ENCODE measurements at regions not wholly inside any gene's neighbourhood (a gene's known extent, or its start where the extent isn't known, plus 50 kb on each side); places are given as distances from the start of the nearest gene placed in this dataset.

DNA sequence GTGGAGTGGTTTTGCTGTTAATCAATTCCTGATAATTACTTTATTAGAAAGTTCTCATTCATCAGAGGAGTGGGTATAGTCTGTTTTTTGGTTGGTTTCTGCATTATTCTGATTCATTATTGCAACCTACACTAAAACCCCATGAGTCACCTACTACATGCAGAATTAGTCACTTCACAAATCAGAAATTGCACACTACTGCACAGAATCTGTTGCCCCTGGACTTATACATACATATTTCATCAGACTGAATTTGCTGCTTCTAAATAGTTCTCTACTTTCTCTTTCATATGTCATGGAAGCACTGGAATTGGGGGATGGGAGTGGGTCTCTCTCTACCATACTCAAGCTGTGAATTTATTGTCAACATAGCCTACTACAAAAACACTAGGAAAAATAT lies 585.1 kb downstream of the DNAH5 start:
- POLR2A ChIA-PET = no interaction called here
- Histone ChIP-seq H3K4me1 (ENCODE audit: control insufficient read depth, insufficient read depth, low read length) (no peaks in the 10 kb centered on the region), H3K36me3 (ENCODE audit: control insufficient read depth in 2 of 2, insufficient read depth in 1 of 2, low read length in 2 of 2) (no peaks in the 10 kb centered on the region), H3K9me3 (ENCODE audit: control insufficient read depth, insufficient read depth, low read depth, low read length) (no peaks in the 10 kb centered on the region), H3K27ac (ENCODE audit: extremely low read depth, low read depth, low read length) (no peak overlapping the region), H3K4me3 (ENCODE audit: low read depth, low read length) (no peak overlapping the region)
- TF ChIP-seq ZNF157 (tag by site-specific recombination; IDR thresholded peaks at IDR 0.05) (no peak), ZNF747 (tag by site-specific recombination; IDR thresholded peaks at IDR 0.05) (no peak), ZNF513 (tag by site-specific recombination; IDR thresholded peaks at IDR 0.05) (no peak), GLI4 (tag by site-specific recombination; IDR thresholded peaks at IDR 0.05) (no peak), ZNF530 (tag by site-specific recombination; IDR thresholded peaks at IDR 0.05; ENCODE audit: low read depth) (no peak), ZFP41 (tag by site-specific recombination; IDR thresholded peaks at IDR 0.05; ENCODE audit: borderline replicate concordance) (no peak), ZNF426 (tag by site-specific recombination; IDR thresholded peaks at IDR 0.05) (no peak), ZNF654 (tag by site-specific recombination; IDR thresholded peaks at IDR 0.05; ENCODE audit: low read depth) (no peak), TCF7L2 (IDR thresholded peaks at IDR 0.05; ENCODE audit: borderline replicate concordance, low read depth, low read length) (no peak), ZNF777 (tag by site-specific recombination; IDR thresholded peaks at IDR 0.05; ENCODE audit: borderline replicate concordance) (no peak), ZNF600 (tag by site-specific recombination; IDR thresholded peaks at IDR 0.05) (no peak), HOXA7 (CRISPR knock-in tag; IDR thresholded peaks at IDR 0.05; ENCODE audit: borderline replicate concordance) (no peak), GLI2 (tag by site-specific recombination; IDR thresholded peaks at IDR 0.05; ENCODE audit: borderline replicate concordance, low read depth) (no peak), ZNF571 (tag by site-specific recombination; IDR thresholded peaks at IDR 0.05) (no peak)
- TF ChIP-seq, protein P1, sequence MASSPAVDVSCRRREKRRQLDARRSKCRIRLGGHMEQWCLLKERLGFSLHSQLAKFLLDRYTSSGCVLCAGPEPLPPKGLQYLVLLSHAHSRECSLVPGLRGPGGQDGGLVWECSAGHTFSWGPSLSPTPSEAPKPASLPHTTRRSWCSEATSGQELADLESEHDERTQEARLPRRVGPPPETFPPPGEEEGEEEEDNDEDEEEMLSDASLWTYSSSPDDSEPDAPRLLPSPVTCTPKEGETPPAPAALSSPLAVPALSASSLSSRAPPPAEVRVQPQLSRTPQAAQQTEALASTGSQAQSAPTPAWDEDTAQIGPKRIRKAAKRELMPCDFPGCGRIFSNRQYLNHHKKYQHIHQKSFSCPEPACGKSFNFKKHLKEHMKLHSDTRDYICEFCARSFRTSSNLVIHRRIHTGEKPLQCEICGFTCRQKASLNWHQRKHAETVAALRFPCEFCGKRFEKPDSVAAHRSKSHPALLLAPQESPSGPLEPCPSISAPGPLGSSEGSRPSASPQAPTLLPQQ (tag by site-specific recombination; IDR thresholded peaks at IDR 0.05) = no peak
- CTCF ChIA-PET = interaction anchor here (0.5 kb wide), 1 partner anchor 131 kb away, joined by 3 read pairs; no protein-coding TSS in a partner anchor

DNA sequence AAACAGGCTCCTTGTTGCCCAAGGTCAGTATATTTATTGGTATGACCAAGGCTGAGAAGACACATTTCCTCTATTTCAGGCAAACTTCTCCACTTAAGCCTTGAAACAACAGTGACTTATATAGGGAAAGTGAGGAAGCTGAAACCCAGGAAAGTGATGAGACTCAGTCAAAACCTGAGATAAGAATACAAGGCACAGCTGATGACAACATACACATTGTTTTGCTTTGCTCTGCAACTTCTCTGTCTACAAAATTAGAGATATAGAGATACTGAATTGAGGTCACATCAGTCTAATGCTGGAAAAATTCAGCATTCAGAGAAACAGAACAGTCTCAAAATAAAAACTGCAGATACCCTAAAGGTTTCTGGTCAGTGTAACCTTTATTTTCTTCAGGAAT lies 586.1 kb downstream of the DNAH5 start:
- Histone ChIP-seq H3K36me3 (ENCODE audit: control insufficient read depth in 2 of 2, insufficient read depth in 1 of 2, low read length in 2 of 2) (no peaks in the 10 kb centered on the region), H3K4me1 (ENCODE audit: control insufficient read depth, insufficient read depth, low read length) (no peaks in the 10 kb centered on the region), H3K27ac (ENCODE audit: extremely low read depth, low read depth, low read length) (no peak overlapping the region), H3K4me3 (ENCODE audit: low read depth, low read length) (no peak overlapping the region), H3K9me3 (ENCODE audit: control insufficient read depth, insufficient read depth, low read depth, low read length) (no peaks in the 10 kb centered on the region)
- POLR2A ChIA-PET = no interaction called here
- CTCF ChIA-PET = no interaction called here
- TF ChIP-seq ZNF48 (tag by site-specific recombination; IDR thresholded peaks at IDR 0.05) (no peak), ZNF423 (tag by site-specific recombination; IDR thresholded peaks at IDR 0.05) (no peak), WT1 (tag by site-specific recombination; IDR thresholded peaks at IDR 0.05) (no peak), ZNF24 (tag by site-specific recombination; IDR thresholded peaks at IDR 0.05) (no peak), PRDM10 (tag by site-specific recombination; IDR thresholded peaks at IDR 0.05) (no peak), ZFP41 (tag by site-specific recombination; IDR thresholded peaks at IDR 0.05; ENCODE audit: borderline replicate concordance) (no peak), ZNF274 (IDR thresholded peaks at IDR 0.05; ENCODE audit: low read length) (no peak), ZNF274 (tag by site-specific recombination; IDR thresholded peaks at IDR 0.05; ENCODE audit: borderline replicate concordance) (no peak), ZNF324 (tag by site-specific recombination; IDR thresholded peaks at IDR 0.05) (no peak), REPIN1 (tag by site-specific recombination; IDR thresholded peaks at IDR 0.05; ENCODE audit: low read depth) (no peak), ZNF2 (tag by site-specific recombination; IDR thresholded peaks at IDR 0.05) (no peak)
- TF ChIP-seq, protein P2, sequence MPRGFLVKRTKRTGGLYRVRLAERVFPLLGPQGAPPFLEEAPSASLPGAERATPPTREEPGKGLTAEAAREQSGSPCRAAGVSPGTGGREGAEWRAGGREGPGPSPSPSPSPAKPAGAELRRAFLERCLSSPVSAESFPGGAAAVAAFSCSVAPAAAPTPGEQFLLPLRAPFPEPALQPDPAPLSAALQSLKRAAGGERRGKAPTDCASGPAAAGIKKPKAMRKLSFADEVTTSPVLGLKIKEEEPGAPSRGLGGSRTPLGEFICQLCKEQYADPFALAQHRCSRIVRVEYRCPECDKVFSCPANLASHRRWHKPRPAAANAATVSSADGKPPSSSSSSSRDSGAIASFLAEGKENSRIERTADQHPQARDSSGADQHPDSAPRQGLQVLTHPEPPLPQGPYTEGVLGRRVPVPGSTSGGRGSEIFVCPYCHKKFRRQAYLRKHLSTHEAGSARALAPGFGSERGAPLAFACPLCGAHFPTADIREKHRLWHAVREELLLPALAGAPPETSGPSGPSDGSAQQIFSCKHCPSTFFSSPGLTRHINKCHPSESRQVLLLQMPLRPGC (tag by site-specific recombination; IDR thresholded peaks at IDR 0.05) = no peak
- TF ChIP-seq, protein P3, sequence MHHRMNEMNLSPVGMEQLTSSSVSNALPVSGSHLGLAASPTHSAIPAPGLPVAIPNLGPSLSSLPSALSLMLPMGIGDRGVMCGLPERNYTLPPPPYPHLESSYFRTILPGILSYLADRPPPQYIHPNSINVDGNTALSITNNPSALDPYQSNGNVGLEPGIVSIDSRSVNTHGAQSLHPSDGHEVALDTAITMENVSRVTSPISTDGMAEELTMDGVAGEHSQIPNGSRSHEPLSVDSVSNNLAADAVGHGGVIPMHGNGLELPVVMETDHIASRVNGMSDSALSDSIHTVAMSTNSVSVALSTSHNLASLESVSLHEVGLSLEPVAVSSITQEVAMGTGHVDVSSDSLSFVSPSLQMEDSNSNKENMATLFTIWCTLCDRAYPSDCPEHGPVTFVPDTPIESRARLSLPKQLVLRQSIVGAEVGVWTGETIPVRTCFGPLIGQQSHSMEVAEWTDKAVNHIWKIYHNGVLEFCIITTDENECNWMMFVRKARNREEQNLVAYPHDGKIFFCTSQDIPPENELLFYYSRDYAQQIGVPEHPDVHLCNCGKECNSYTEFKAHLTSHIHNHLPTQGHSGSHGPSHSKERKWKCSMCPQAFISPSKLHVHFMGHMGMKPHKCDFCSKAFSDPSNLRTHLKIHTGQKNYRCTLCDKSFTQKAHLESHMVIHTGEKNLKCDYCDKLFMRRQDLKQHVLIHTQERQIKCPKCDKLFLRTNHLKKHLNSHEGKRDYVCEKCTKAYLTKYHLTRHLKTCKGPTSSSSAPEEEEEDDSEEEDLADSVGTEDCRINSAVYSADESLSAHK (tag by site-specific recombination; IDR thresholded peaks at IDR 0.05) = no peak
